ACC112 (cell line): ENCODE measurements at regions not wholly inside any gene's neighbourhood (a gene's known extent, or its start where the extent isn't known, plus 50 kb on each side); places are given as distances from the start of the nearest gene placed in this dataset.

ENCODE experiments used
- H2AFZ ChIP-seq: fragments of 200-600 bp; sonication (generic); one replicate; pipeline ENCODE4 v1.6.0; 2017; ENCODE audit warnings: antibody characterized with exemption, low read length; ENCODE audit not compliant: unreplicated experiment
- H3K27ac ChIP-seq: fragments of 200-600 bp; sonication (generic); 2 replicates; pipeline ENCODE4 v1.5.1; 2014; ENCODE audit warnings: low read depth, mild to moderate bottlenecking, antibody characterized with exemption, low read length, moderate library complexity
- H3K27me3 ChIP-seq: fragments of 200-600 bp; sonication (generic); 2 replicates; pipeline ENCODE4 v1.6.1; 2014; ENCODE audit warnings: mild to moderate bottlenecking, antibody characterized with exemption, low read length, moderate library complexity, mixed read lengths; ENCODE audit not compliant: insufficient read depth
- H3K36me3 ChIP-seq: fragments of 200-600 bp; sonication (generic); 2 replicates; pipeline ENCODE4 v1.6.1; 2016; ENCODE audit warnings: mild to moderate bottlenecking, antibody characterized with exemption, low read length, moderate library complexity, mixed read lengths; ENCODE audit not compliant: insufficient read depth
- H3K4me1 ChIP-seq: fragments of 200-600 bp; sonication (generic); one replicate; pipeline ENCODE4 v1.6.1; 2016; ENCODE audit warnings: low read length, mixed read lengths; ENCODE audit not compliant: insufficient read depth, unreplicated experiment, control insufficient read depth
- H3K4me3 ChIP-seq: fragments of 200-600 bp; sonication (generic); 2 replicates; pipeline ENCODE4 v1.5.1; 2014; ENCODE audit warnings: mild to moderate bottlenecking, low read depth, low read length
- H3K79me2 ChIP-seq: fragments of 200-600 bp; sonication (generic); one replicate; pipeline ENCODE4 v1.6.0; 2016; ENCODE audit warnings: low read length; ENCODE audit not compliant: control insufficient read depth, unreplicated experiment, insufficient read depth

- H3K27me3 ChIP-seq: no peaks in the 10 kb centered on the region
- no peak overlapping the region for H3K27ac ChIP-seq
- H3K36me3 ChIP-seq: no peaks in the 10 kb centered on the region
- no peak overlapping the region for H3K4me3 ChIP-seq
- no peaks in the 10 kb centered on the region for H3K79me2 ChIP-seq
- peaks cover 46% of the 10 kb centered on the region for H3K4me1 ChIP-seq
- H2AFZ ChIP-seq: no peak overlapping the region
Measured at GRCh38 chr4:78691334-78691754, 84.8 kb upstream of the BMP2K start.

- H3K79me2 ChIP-seq: no peaks in the 10 kb centered on the region
- H3K4me3 ChIP-seq: no peak overlapping the region
- H3K36me3 ChIP-seq: no peaks in the 10 kb centered on the region
- H2AFZ ChIP-seq: no peak overlapping the region
- no peaks in the 10 kb centered on the region for H3K27me3 ChIP-seq
- H3K4me1 ChIP-seq: peaks cover 46% of the 10 kb centered on the region
- no peak overlapping the region for H3K27ac ChIP-seq
Measured at GRCh38 chr4:78691971-78692821, 84.0 kb upstream of the BMP2K start.

GRCh38 chr4:78692822-78693170 lies 83.4 kb upstream of the BMP2K start:
- H3K4me3 ChIP-seq: no peak overlapping the region
- H3K4me1 ChIP-seq: peaks cover 46% of the 10 kb centered on the region
- no peak overlapping the region for H2AFZ ChIP-seq
- H3K27ac ChIP-seq: no peak overlapping the region
- H3K36me3 ChIP-seq: no peaks in the 10 kb centered on the region
- H3K79me2 ChIP-seq: no peaks in the 10 kb centered on the region
- no peaks in the 10 kb centered on the region for H3K27me3 ChIP-seq

- no peaks in the 10 kb centered on the region for H3K27me3 ChIP-seq
- peaks cover 37% of the 10 kb centered on the region for H3K4me1 ChIP-seq
- H3K27ac ChIP-seq: no peak overlapping the region
- H3K36me3 ChIP-seq: no peaks in the 10 kb centered on the region
- H3K4me3 ChIP-seq: no peak overlapping the region
- H3K79me2 ChIP-seq: no peaks in the 10 kb centered on the region
- no peak overlapping the region for H2AFZ ChIP-seq
Measured at GRCh38 chr4:78693777-78694456, 82.2 kb upstream of the BMP2K start.

GRCh38 chr4:78694457-78694787 lies 81.7 kb upstream of the BMP2K start:
- H3K4me1 ChIP-seq: peaks cover 32% of the 10 kb centered on the region
- H2AFZ ChIP-seq: no peak overlapping the region
- no peak overlapping the region for H3K27ac ChIP-seq
- no peaks in the 10 kb centered on the region for H3K36me3 ChIP-seq
- H3K4me3 ChIP-seq: no peak overlapping the region
- H3K79me2 ChIP-seq: no peaks in the 10 kb centered on the region
- no peaks in the 10 kb centered on the region for H3K27me3 ChIP-seq

- Histone ChIP-seq H3K79me2 (no peaks in the 10 kb centered on the region), H3K4me1 (peaks cover 22% of the 10 kb centered on the region), H2AFZ (no peak overlapping the region), H3K4me3 (no peak overlapping the region), H3K27me3 (no peaks in the 10 kb centered on the region), H3K27ac (no peak overlapping the region), H3K36me3 (no peaks in the 10 kb centered on the region)
Measured at GRCh38 chr4:78695910-78696309, 80.2 kb upstream of the BMP2K start.

- H2AFZ ChIP-seq: no peak overlapping the region
- H3K27ac ChIP-seq: no peak overlapping the region
- no peaks in the 10 kb centered on the region for H3K79me2 ChIP-seq
- no peak overlapping the region for H3K4me3 ChIP-seq
- no peaks in the 10 kb centered on the region for H3K27me3 ChIP-seq
- H3K4me1 ChIP-seq: no peaks in the 10 kb centered on the region
- H3K36me3 ChIP-seq: no peaks in the 10 kb centered on the region
Measured at GRCh38 chr4:78703079-78703478, 73.1 kb upstream of the BMP2K start.

- Histone ChIP-seq H3K27ac (no peak overlapping the region), H3K27me3 (no peaks in the 10 kb centered on the region), H3K36me3 (no peaks in the 10 kb centered on the region), H3K4me3 (no peak overlapping the region), H2AFZ (no peak overlapping the region), H3K4me1 (no peaks in the 10 kb centered on the region), H3K79me2 (no peaks in the 10 kb centered on the region)
Measured at GRCh38 chr4:78704317-78704716, 71.8 kb upstream of the BMP2K start.

- Histone ChIP-seq H3K4me3 (no peak overlapping the region), H3K36me3 (no peaks in the 10 kb centered on the region), H3K27me3 (no peaks in the 10 kb centered on the region), H3K79me2 (no peaks in the 10 kb centered on the region), H3K27ac (no peak overlapping the region), H3K4me1 (no peaks in the 10 kb centered on the region), H2AFZ (no peak overlapping the region)
Measured at GRCh38 chr4:78704981-78705683, 71.0 kb upstream of the BMP2K start.

GRCh38 chr4:78706302-78706701 lies 69.8 kb upstream of the BMP2K start:
- H2AFZ ChIP-seq: no peak overlapping the region
- H3K4me1 ChIP-seq: no peaks in the 10 kb centered on the region
- no peaks in the 10 kb centered on the region for H3K36me3 ChIP-seq
- H3K4me3 ChIP-seq: no peak overlapping the region
- no peaks in the 10 kb centered on the region for H3K27me3 ChIP-seq
- no peak overlapping the region for H3K27ac ChIP-seq
- H3K79me2 ChIP-seq: no peaks in the 10 kb centered on the region
